ENCODE measurements at regions not wholly inside any gene's neighbourhood (a gene's known extent, or its start where the extent isn't known, plus 50 kb on each side); places are given as distances from the start of the nearest gene placed in this dataset.

DNA sequence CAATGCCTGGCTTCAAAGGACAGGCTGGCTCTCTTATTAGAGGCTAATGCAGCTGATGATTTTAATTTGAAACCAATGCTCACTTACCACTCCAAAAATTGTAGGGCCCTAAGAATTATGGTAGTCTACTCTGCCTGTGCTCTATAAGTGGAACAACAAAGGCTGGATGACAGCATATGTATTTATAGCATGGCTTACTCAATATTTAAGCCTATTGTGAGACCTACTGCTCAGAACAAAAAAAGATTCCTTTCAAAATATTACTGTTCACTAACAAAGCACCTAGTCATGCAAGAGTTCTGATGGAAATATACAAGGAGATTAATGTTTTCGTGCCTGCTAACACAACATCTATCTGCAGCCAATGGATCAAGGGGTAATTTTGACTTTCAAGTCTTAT, 73.8 kb upstream of the DUSP10 start:
- DNase-seq (ENCODE audit: low read depth): peak; percentile 61
- no peak for TF ChIP-seq CTCF (IDR thresholded peaks at IDR 0.05; ENCODE audit: insufficient read depth, low read depth, low read length, missing control alignments)

GRCh38 chr1:221813887-221814286, 72.0 kb upstream of the DUSP10 start:
- no peak overlapping the region for H3K4me3 ChIP-seq (ENCODE audit: low read length)
- DNase-seq (ENCODE audit: low read depth): no peak
- no peak for TF ChIP-seq CTCF (IDR thresholded peaks at IDR 0.05; ENCODE audit: insufficient read depth, low read depth, low read length, missing control alignments)

More for the DNA sequence above, 73.8 kb upstream of the DUSP10 start:
- H3K4me3 ChIP-seq (ENCODE audit: low read length): no peak overlapping the region

DNA sequence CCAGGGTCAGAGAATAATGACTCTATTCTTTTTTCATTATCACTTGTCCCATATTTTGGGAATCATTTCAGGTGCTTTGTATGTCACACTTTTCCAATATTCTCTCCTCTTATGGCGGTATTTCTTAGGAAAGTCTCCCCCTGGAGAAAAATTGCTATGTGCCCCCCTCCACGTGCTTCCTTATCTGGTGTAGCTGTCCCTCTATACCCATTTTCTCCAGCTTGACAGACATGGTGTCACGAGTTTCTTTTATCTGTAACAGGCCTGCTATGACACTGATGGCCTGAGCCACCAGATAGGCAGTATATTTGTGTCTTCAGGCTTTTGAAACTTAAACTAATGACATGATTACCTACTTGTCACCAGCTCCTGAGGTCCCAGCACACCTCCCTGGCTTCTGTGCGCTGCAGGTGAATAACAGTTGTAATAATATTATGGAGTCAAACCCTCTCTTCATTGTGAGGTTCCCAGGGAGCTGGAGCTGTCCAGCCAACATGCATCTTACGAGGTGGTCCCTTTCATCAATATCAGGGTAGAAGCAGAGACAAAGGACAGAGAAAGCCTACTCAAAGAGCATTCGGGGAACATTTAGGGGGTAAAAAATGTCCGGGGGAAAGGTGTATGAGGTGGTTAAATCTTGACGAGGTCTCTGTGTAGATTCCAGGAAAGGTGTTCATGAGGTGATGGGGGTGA, 71.2 kb upstream of the DUSP10 start:
- H3K4me3 ChIP-seq (ENCODE audit: low read length): no peak overlapping the region
- no peak for DNase-seq (ENCODE audit: low read depth)
- TF ChIP-seq CTCF (IDR thresholded peaks at IDR 0.05; ENCODE audit: insufficient read depth, low read depth, low read length, missing control alignments): no peak

DNA sequence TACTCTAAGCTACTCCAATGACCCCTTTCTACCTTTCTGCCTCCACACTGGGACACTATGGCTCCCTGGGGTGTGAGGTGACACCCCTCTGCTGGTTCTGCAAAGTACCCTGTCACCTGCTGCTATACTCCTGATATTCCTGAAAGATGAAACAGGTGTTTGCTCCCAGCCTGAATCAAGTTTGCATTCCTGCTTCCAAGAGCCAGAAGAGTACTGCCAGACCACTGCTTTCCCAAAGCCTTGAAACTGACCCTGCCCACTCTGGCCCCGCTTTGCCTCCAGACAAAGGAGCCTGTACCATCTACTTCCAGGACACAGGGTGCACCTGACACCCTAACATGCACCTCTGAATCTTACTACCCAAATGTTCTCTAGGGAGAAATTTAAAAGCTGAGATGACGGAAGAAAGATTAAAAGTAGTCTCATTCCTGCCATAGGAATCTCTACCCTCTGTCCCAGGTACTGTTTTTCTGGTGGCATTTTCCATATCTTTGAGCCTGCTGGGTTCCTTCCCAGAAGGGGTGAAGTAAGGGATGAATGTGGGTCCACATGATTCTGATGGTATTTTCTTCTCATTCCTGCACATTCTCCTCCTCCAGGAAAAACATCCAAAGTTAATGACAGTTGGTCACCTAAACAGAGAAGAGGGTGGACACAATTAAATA, 70.3 kb upstream of the DUSP10 start:
- H3K4me3 ChIP-seq (ENCODE audit: low read length): no peak overlapping the region
- DNase-seq (ENCODE audit: low read depth): no peak
- TF ChIP-seq CTCF (IDR thresholded peaks at IDR 0.05; ENCODE audit: insufficient read depth, low read depth, low read length, missing control alignments): no peak

- TF ChIP-seq CTCF (IDR thresholded peaks at IDR 0.05; ENCODE audit: insufficient read depth, low read depth, low read length, missing control alignments): no peak
- H3K4me3 ChIP-seq (ENCODE audit: low read length): no peak overlapping the region
- DNase-seq (ENCODE audit: low read depth): peak; percentile 93
Measured at GRCh38 chr1:221810406-221810805, 68.5 kb upstream of the DUSP10 start.

DNA sequence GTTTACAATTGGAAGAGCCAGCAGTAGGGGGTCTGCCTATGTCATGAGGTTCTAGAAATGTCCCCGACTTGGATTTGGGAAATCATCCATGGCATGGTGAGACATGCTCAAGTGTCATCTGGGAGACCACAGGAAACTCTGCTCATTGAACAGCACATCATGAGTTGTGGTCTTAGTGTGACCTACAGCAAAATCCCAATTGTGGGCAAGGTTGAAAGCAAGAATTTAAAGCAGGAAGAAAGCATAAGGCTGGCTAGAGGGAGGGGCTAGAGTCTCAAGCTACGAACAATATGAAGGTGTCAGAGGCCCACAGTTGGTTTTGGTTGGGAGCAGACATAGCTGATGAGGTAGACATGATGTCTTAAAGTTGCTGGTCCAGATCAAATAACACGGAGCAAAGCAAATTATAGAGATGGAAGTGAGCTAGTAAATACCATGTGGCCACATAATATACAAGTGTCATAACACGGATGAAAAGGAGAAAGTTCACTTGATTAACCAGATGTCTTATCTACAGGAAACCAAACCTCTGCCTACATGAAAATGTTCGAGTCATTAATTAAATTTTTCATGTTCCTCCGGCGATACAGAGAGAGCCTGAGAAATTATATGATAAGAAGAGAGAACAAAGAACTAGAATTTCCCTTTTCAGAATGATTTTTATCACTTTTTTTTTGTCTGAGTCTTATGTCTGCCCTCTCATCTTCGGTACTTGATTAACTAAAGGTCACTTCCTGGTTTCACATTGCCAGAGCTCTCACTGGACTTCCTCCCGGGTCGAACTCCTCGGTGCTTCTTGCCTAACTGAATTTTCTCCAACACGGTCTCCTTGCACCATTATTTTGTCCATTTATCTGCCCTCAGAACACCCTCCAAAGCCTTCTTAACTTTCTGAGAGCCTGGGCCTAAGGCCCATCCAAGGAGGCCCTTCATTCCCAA, 67.5 kb upstream of the DUSP10 start:
- DNase-seq (ENCODE audit: low read depth): no peak
- TF ChIP-seq CTCF (IDR thresholded peaks at IDR 0.05; ENCODE audit: insufficient read depth, low read depth, low read length, missing control alignments): no peak
- no peak overlapping the region for H3K4me3 ChIP-seq (ENCODE audit: low read length)

Data from epithelial cell of esophagus (primary cell).